ENCODE measurements at regions not wholly inside any gene's neighbourhood (a gene's known extent, or its start where the extent isn't known, plus 50 kb on each side); places are given as distances from the start of the nearest gene placed in this dataset.

DNA sequence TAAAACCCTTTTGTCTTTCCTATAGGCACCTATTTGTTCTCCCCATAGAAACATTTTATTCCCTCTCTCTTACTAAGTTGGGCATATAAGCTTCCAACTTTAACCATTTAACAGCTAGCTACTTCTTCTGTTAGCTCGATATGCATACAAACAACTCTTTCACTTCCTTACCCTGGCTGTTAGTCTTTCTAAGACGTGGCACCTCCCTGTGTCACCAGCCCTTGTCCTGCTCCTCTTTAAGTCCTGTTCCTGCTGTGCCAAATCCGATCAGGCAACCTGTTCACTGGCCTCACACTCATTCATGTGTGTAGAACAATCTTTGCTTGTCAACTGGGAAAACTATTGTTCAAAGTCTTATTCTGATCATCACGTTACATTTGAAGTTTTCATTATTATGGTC is 1376.1 kb upstream of the TENM4 start:
- Histone ChIP-seq H3K23ac (ENCODE audit: insufficient read length, low read depth, low read length) (no peak overlapping the region), H3T11ph (ENCODE audit: low read length) (no peak overlapping the region), H4K5ac (ENCODE audit: insufficient read length, low read depth, low read length) (no peak overlapping the region), H4K91ac (ENCODE audit: insufficient read length, low read depth, low read length) (no peak overlapping the region), H2BK12ac (ENCODE audit: insufficient read length, low read depth, low read length) (no peak overlapping the region), H3K4ac (ENCODE audit: low read depth, low read length) (no peak overlapping the region), H4K20me1 (ENCODE audit: control insufficient read depth, insufficient read depth, insufficient read length) (no peaks in the 10 kb centered on the region), H3K14ac (ENCODE audit: insufficient read depth, low read length) (no peak overlapping the region), H3K79me1 (ENCODE audit: insufficient read depth, low read depth, low read length, poor library complexity, severe bottlenecking) (no peaks in the 10 kb centered on the region), H2BK5ac (ENCODE audit: insufficient read length, low read length) (no peak overlapping the region), H2BK120ac (ENCODE audit: low read depth, low read length, poor library complexity, severe bottlenecking) (no peak overlapping the region), H2BK20ac (ENCODE audit: low read depth, low read length, poor library complexity, severe bottlenecking) (no peak overlapping the region), H2BK15ac (ENCODE audit: low read depth, low read length) (no peak overlapping the region), H3K4me2 (ENCODE audit: insufficient read depth, insufficient read length, low read length) (no peak overlapping the region), H3K79me2 (ENCODE audit: insufficient read depth, low read length) (no peaks in the 10 kb centered on the region), H3K27ac (ENCODE audit: insufficient read length, low read depth, low read length) (no peak overlapping the region), H3K27me3 (ENCODE audit: insufficient read depth, low read length) (no peaks in the 10 kb centered on the region), H3K9ac (ENCODE audit: extremely low read depth, insufficient read length, low read length) (no peak overlapping the region), H3K56ac (ENCODE audit: insufficient read length, low read depth, low read length) (no peak overlapping the region), H2AFZ (ENCODE audit: low read length) (no peak overlapping the region), H4K8ac (replicated peaks; ENCODE audit: insufficient read length, low read depth, low read length) (no peak overlapping the region), H3K9me3 (ENCODE audit: control insufficient read depth, low read depth, low read length) (no peaks in the 10 kb centered on the region), H3K23me2 (ENCODE audit: insufficient read length, low read depth, low read length, poor library complexity, severe bottlenecking) (no peaks in the 10 kb centered on the region), H2AK5ac (ENCODE audit: insufficient read length, low read length) (no peak overlapping the region), H3K4me1 (ENCODE audit: insufficient read depth, low read length) (no peaks in the 10 kb centered on the region), H3K18ac (ENCODE audit: insufficient read length, low read depth, low read length) (no peak overlapping the region)
- H3K4me1 Mint-ChIP-seq = peaks cover 12 to 13% of the 10 kb centered on the region in 2 experiments
- no peak overlapping the region for H3K4me3 Mint-ChIP-seq
- no peak for DNase-seq
- TF ChIP-seq, protein P1, sequence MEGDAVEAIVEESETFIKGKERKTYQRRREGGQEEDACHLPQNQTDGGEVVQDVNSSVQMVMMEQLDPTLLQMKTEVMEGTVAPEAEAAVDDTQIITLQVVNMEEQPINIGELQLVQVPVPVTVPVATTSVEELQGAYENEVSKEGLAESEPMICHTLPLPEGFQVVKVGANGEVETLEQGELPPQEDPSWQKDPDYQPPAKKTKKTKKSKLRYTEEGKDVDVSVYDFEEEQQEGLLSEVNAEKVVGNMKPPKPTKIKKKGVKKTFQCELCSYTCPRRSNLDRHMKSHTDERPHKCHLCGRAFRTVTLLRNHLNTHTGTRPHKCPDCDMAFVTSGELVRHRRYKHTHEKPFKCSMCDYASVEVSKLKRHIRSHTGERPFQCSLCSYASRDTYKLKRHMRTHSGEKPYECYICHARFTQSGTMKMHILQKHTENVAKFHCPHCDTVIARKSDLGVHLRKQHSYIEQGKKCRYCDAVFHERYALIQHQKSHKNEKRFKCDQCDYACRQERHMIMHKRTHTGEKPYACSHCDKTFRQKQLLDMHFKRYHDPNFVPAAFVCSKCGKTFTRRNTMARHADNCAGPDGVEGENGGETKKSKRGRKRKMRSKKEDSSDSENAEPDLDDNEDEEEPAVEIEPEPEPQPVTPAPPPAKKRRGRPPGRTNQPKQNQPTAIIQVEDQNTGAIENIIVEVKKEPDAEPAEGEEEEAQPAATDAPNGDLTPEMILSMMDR (conservative IDR thresholded peaks at IDR 0.05) = no peak
- no peak overlapping the region for H3K27ac Mint-ChIP-seq
- H3K9me3 Mint-ChIP-seq = no peaks in the 10 kb centered on the region; a peak in 1 of 5 replicates
- H3K36me3 Mint-ChIP-seq (ENCODE audit: insufficient read depth in 1 of 3, low read depth in 3 of 3) = no peaks in the 10 kb centered on the region
- WGBS (ENCODE audit: extremely low coverage, insufficient read length, low lambda C conversion rate) = no CpG with 5 or more reads among the region's 4 CpGs
- H3K27me3 Mint-ChIP-seq (ENCODE audit: low read depth) = no peaks in the 10 kb centered on the region

All from H9 (cell line).